Endothelial cell of umbilical vein (primary cell): ENCODE measurements at regions not wholly inside any gene's neighbourhood (a gene's known extent, or its start where the extent isn't known, plus 50 kb on each side); places are given as distances from the start of the nearest gene placed in this dataset.

ENCODE experiments used
- BruUV-seq: library from RNA; stranded (reverse); fragments of 400-500 nt; replicated peaks from 2 replicates; lab custom pipeline; 2021; lab: Mats Ljungman, UMichigan
- CTCF ChIA-PET: fragments of 300-600, 350-600 bp; sonication (Branson Sonifier 250); formaldehyde crosslinking; loops from one replicate; lab custom pipeline; 2021; ENCODE audit warnings: antibody characterized with exemption, inconsistent platforms; lab: Charles Lee
- POLR2A ChIA-PET: fragments of 300-600, 350-600 bp; sonication (Branson Sonifier 250); formaldehyde crosslinking; loops from one replicate; lab custom pipeline; 2021; ENCODE audit warnings: antibody characterized with exemption, inconsistent platforms; lab: Charles Lee
- DNase-seq: peaks from one replicate; pipeline ENCODE4 v3.0.0-alpha.2; 2011; ENCODE audit warnings: low read depth, low spot score
- FAIRE-seq: peaks from 2 replicates; lab custom pipeline; 2011; peaks lifted over from hg19 to GRCh38; lab: Jason Lieb, UNC
- H2AFZ ChIP-seq: 2 replicates; pipeline ENCODE4 v1.6.0; 2012; ENCODE audit warnings: low read depth, low read length, control low read depth, inconsistent platforms
- H3K27ac ChIP-seq: 2 replicates; pipeline ENCODE4 v1.5.1; 2011; ENCODE audit warnings: low read depth, mild to moderate bottlenecking, control low read depth, low read length, moderate library complexity; ENCODE audit not compliant: insufficient read depth
- H3K27me3 ChIP-seq, 2 experiments: 2 replicates each; pipeline versions ENCODE4 v1.6.0 to v1.6.1; 2011; ENCODE audit warnings: low read length in 2 of 2, mixed read lengths in 1 of 2; ENCODE audit not compliant: control insufficient read depth in 2 of 2, insufficient read depth in 2 of 2
- H3K36me3 ChIP-seq, 2 experiments: 2 replicates in 1 of 2; 3 replicates in 1 of 2; pipeline ENCODE4 v1.5.1; 2011; ENCODE audit warnings: low read length in 2 of 2, mild to moderate bottlenecking in 1 of 2, moderate library complexity in 1 of 2; ENCODE audit not compliant: control insufficient read depth in 2 of 2, insufficient read depth in 2 of 2; ENCODE audit errors: extremely low read depth in 1 of 2
- H3K4me1 ChIP-seq: 3 replicates; pipeline ENCODE4 v1.5.1; 2011; ENCODE audit warnings: mild to moderate bottlenecking, low read length; ENCODE audit not compliant: control insufficient read depth, insufficient read depth; ENCODE audit errors: extremely low read depth
- H3K4me2 ChIP-seq: 2 replicates; pipeline ENCODE4 v1.6.1; 2011; ENCODE audit warnings: low read length, control low read depth, mixed read lengths; ENCODE audit not compliant: insufficient read depth
- H3K4me3 ChIP-seq, 3 experiments: fragments of 200-600 bp in 1 of 3; sonication (generic), shearing (Covaris generic) in 1 of 3; replicated peaks in 1 of 3; 2 replicates each; pipeline ENCODE4 v1.5.1; 2011 to 2016; ENCODE audit warnings: control low read depth in 3 of 3, low read length in 3 of 3, mild to moderate bottlenecking in 2 of 3, inconsistent platforms in 1 of 3, low read depth in 1 of 3, moderate library complexity in 1 of 3; ENCODE audit not compliant: insufficient read depth in 1 of 3
- H3K79me2 ChIP-seq: 2 replicates; pipeline ENCODE4 v1.6.0; 2012; ENCODE audit warnings: low read length, inconsistent platforms; ENCODE audit not compliant: control insufficient read depth, insufficient read depth
- H3K9ac ChIP-seq: replicated peaks from 2 replicates; pipeline ENCODE3; 2011; ENCODE audit warnings: low read length, control low read depth; ENCODE audit not compliant: insufficient read depth; ENCODE audit errors: extremely low read depth
- H3K9me1 ChIP-seq: replicated peaks from 3 replicates; pipeline ENCODE4 v1.6.0; 2011; ENCODE audit warnings: mild to moderate bottlenecking, low read length; ENCODE audit not compliant: control insufficient read depth, insufficient read depth; ENCODE audit errors: extremely low read depth
- H3K9me3 ChIP-seq: replicated peaks from 2 replicates; pipeline ENCODE4 v1.5.1; 2012; ENCODE audit warnings: low read length, inconsistent platforms; ENCODE audit not compliant: control insufficient read depth, insufficient read depth
- H4K20me1 ChIP-seq: replicated peaks from 2 replicates; pipeline ENCODE3; 2011; ENCODE audit warnings: mild to moderate bottlenecking, low read length; ENCODE audit not compliant: control insufficient read depth, insufficient read depth; ENCODE audit errors: extremely low read depth
- EZH2 ChIP-seq: IDR thresholded peaks from 2 replicates; pipeline ENCODE4 v1.6.1; 2012; ENCODE audit warnings: borderline replicate concordance, low read depth, mild to moderate bottlenecking, moderate library complexity, low read length, inconsistent platforms; ENCODE audit not compliant: severe bottlenecking
- FOS ChIP-seq: IDR thresholded peaks from 2 replicates; pipeline ENCODE4 v1.6.1; 2011; ENCODE audit warnings: mild to moderate bottlenecking, low read length, moderate library complexity, borderline replicate concordance; ENCODE audit not compliant: insufficient read depth
- GATA2 ChIP-seq: IDR thresholded peaks from 2 replicates; pipeline ENCODE4 v1.7.0; 2011; ENCODE audit warnings: low read depth, mild to moderate bottlenecking, moderate library complexity, mixed read lengths, low read length; ENCODE audit not compliant: insufficient read length, insufficient read depth
- JUN ChIP-seq: IDR thresholded peaks from 2 replicates; pipeline ENCODE4 v1.6.1; 2011; ENCODE audit warnings: borderline replicate concordance, low read depth; ENCODE audit not compliant: insufficient read length, insufficient read depth
- MYC ChIP-seq: IDR thresholded peaks from one replicate; pipeline ENCODE4 v1.6.1; 2011; ENCODE audit warnings: mild to moderate bottlenecking, low read depth, low read length
- POLR2A ChIP-seq: IDR thresholded peaks from 2 replicates; pipeline ENCODE4 v1.6.1; 2012; ENCODE audit warnings: low read depth, mild to moderate bottlenecking, control low read depth, low read length
- POLR2AphosphoS5 ChIP-seq: IDR thresholded peaks from 2 replicates; pipeline ENCODE4 v1.6.1; 2012; ENCODE audit warnings: low read depth, mild to moderate bottlenecking, control low read depth, low read length, moderate library complexity; ENCODE audit not compliant: insufficient read depth
- dilution Hi-C: fragments of 300-500 bp; cut with MboI; formaldehyde crosslinking; loops from one replicate; pipeline ENCODE4 v1.15.0; 2019; ENCODE audit warnings: low sequenced_read_pairs; ENCODE audit not compliant: extremely low pct_ligation_motif_present
- intact Hi-C: fragments of 100-400 bp; cut with micrococcal nuclease; formaldehyde crosslinking; loops from one replicate; pipeline ENCODE4 v1.10.0; 2022
- TF ChIP-seq, protein P1 (sequence below): IDR thresholded peaks from 2 replicates; pipeline ENCODE4 v1.6.1; 2011; ENCODE audit not compliant: insufficient read depth, insufficient read length
- TF ChIP-seq, protein P2 (sequence below), 2 donors: IDR thresholded peaks; 1 replicate in 1 of 2; 2 replicates in 1 of 2; pipeline ENCODE4 v1.5.1; 2011; ENCODE audit warnings: low read length in 2 of 2, mild to moderate bottlenecking in 2 of 2, moderate library complexity in 2 of 2, control low read depth in 1 of 2, inconsistent platforms in 1 of 2, low read depth in 1 of 2; ENCODE audit not compliant: insufficient read depth in 1 of 2; ENCODE audit errors: extremely low read depth in 1 of 2

DNA sequence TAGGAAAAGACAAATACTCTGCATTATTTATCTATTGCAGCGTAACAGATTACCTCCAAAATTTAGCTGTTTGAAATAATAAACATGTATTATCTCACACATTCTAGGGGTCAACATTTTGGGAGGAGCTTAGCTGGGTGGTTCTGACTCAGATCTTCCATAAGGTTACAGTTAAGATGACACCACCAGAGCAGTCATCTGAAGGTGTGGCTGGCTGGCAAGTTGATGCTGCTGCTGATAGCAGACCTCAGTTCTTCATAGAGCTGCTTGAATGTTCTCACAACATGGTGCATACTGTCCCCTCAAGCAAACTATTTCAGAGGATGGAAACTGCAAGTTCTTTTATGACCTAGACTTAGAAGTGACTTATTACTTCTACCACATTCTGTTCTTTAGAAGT lies 146.3 kb upstream of the FSTL4 start:
- H2AFZ ChIP-seq: no peak overlapping the region
- dilution Hi-C loops: no loop called here
- FAIRE-seq: no peak
- peaks cover 8% of the 10 kb centered on the region for H3K4me1 ChIP-seq
- no peak overlapping the region for H3K9ac ChIP-seq
- intact Hi-C loops: no loop called here
- no peak overlapping the region for H3K4me2 ChIP-seq
- ChIA-PET POLR2A (no interaction called here), CTCF (interaction anchor here (0.9 kb wide), 1 partner anchor 27 kb away, joined by 3 read pairs; no protein-coding TSS in a partner anchor)
- H4K20me1 ChIP-seq: no peaks in the 10 kb centered on the region
- no peaks in the 10 kb centered on the region for H3K79me2 ChIP-seq
- DNase-seq: no peak
- no peak overlapping the region for H3K4me3 ChIP-seq
- H3K36me3 ChIP-seq: no peaks in the 10 kb centered on the region
- no peak overlapping the region for H3K27ac ChIP-seq
- H3K27me3 ChIP-seq: peaks cover 5 to 7% of the 10 kb centered on the region in 2 experiments
- no peaks in the 10 kb centered on the region for H3K9me1 ChIP-seq
- no TSS peak for BruUV-seq
- no peaks in the 10 kb centered on the region for H3K9me3 ChIP-seq
- TF ChIP-seq, protein P1, sequence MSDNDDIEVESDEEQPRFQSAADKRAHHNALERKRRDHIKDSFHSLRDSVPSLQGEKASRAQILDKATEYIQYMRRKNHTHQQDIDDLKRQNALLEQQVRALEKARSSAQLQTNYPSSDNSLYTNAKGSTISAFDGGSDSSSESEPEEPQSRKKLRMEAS: no peak
- TF ChIP-seq, protein P2, sequence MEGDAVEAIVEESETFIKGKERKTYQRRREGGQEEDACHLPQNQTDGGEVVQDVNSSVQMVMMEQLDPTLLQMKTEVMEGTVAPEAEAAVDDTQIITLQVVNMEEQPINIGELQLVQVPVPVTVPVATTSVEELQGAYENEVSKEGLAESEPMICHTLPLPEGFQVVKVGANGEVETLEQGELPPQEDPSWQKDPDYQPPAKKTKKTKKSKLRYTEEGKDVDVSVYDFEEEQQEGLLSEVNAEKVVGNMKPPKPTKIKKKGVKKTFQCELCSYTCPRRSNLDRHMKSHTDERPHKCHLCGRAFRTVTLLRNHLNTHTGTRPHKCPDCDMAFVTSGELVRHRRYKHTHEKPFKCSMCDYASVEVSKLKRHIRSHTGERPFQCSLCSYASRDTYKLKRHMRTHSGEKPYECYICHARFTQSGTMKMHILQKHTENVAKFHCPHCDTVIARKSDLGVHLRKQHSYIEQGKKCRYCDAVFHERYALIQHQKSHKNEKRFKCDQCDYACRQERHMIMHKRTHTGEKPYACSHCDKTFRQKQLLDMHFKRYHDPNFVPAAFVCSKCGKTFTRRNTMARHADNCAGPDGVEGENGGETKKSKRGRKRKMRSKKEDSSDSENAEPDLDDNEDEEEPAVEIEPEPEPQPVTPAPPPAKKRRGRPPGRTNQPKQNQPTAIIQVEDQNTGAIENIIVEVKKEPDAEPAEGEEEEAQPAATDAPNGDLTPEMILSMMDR (IDR thresholded peaks at IDR 0.05; ENCODE audit: extremely low read depth in 1 of 2, insufficient read depth in 1 of 2, low read depth in 1 of 2, low read length in 2 of 2): no peak
- TF ChIP-seq MYC (no peak), JUN (no peak), EZH2 (no peak), POLR2AphosphoS5 (no peak), GATA2 (no peak), POLR2A (no peak), FOS (no peak)
